Activated CD4-positive, alpha-beta memory T cell treated with anti-CD3 and anti-CD28 coated beads, Interleukin-2, amount 10 ng/mL, durations not matched to agents 7 days and 5 days (primary cell): ENCODE measurements at regions not wholly inside any gene's neighbourhood (a gene's known extent, or its start where the extent isn't known, plus 50 kb on each side); places are given as distances from the start of the nearest gene placed in this dataset.
"Not testable (repeated sequence)": the region's sequence is repeated elsewhere in the genome, so short reads cannot be mapped to it uniquely, and the experiment has no call there.

ENCODE experiments used
- CTCF ChIA-PET: fragments of 350-600 bp; sonication (Branson Sonifier 250); formaldehyde crosslinking; loops from one replicate; lab custom pipeline; 2021; ENCODE audit warnings: antibody characterized with exemption, inconsistent platforms; lab: Charles Lee
- POLR2A ChIA-PET: fragments of 350-600 bp; sonication (Branson Sonifier 250); formaldehyde crosslinking; loops from one replicate; lab custom pipeline; 2021; ENCODE audit warnings: antibody characterized with exemption; lab: Charles Lee
- DNase-seq: peaks from one replicate; pipeline ENCODE4 v3.0.0-alpha.2; 2020
- H3K27ac Mint-ChIP-seq: one replicate; pipeline ENCODE4 v1.8.0; 2021; ENCODE audit warnings: mild to moderate bottlenecking, mixed read lengths
- H3K27me3 Mint-ChIP-seq: one replicate; pipeline ENCODE4 v1.8.0; 2021; ENCODE audit warnings: mixed read lengths
- H3K36me3 Mint-ChIP-seq: one replicate; pipeline ENCODE4 v1.8.0; 2021; ENCODE audit warnings: low read depth, mixed read lengths
- H3K4me1 Mint-ChIP-seq: one replicate; pipeline ENCODE4 v1.8.0; 2021; ENCODE audit warnings: mixed read lengths
- H3K4me3 Mint-ChIP-seq: one replicate; pipeline ENCODE4 v1.8.0; 2021; ENCODE audit warnings: mild to moderate bottlenecking, mixed read lengths
- H3K9me3 Mint-ChIP-seq: one replicate; pipeline ENCODE4 v1.8.0; 2021; ENCODE audit warnings: mixed read lengths

DNA sequence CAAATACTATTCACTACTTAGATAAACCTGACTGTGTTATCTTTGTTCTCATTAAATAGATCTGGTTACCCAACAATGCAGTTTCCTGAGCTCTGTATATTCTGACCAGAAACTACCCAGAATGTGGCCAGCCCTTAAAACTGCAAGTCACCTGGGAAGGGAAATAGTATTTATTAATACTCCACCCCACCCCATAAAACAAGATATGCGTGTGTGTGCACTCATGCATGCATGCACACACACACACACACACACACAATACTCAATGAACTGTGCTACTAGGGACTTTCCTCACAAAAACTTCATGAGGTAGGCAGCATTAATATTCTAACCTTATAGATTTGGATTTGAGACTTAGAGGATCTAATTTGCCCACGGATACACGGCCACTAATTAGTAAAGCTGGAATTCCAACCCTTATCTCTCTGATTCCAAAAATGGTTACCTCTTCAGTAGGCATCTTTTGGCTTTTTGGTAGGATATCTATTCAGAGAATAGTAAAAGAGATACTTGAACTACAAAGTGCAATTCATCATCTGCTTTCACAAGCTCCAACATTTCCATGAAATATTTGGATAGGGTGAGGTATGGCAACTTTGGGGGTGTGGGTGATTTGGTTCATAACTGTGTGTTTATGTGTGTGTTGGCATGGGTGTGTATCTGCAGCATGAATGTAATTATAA, 197.0 kb upstream of the CFAP20DC start:
- Mint-ChIP-seq H3K9me3 (peaks cover 8% of the 10 kb centered on the region), H3K4me3 (no peak overlapping the region), H3K36me3 (peaks cover 7% of the 10 kb centered on the region), H3K4me1 (peaks cover 3% of the 10 kb centered on the region), H3K27me3 (no peaks in the 10 kb centered on the region), H3K27ac (no peak overlapping the region)
- POLR2A ChIA-PET: no interaction called here
- DNase-seq: no peak
- CTCF ChIA-PET: no interaction called here

DNA sequence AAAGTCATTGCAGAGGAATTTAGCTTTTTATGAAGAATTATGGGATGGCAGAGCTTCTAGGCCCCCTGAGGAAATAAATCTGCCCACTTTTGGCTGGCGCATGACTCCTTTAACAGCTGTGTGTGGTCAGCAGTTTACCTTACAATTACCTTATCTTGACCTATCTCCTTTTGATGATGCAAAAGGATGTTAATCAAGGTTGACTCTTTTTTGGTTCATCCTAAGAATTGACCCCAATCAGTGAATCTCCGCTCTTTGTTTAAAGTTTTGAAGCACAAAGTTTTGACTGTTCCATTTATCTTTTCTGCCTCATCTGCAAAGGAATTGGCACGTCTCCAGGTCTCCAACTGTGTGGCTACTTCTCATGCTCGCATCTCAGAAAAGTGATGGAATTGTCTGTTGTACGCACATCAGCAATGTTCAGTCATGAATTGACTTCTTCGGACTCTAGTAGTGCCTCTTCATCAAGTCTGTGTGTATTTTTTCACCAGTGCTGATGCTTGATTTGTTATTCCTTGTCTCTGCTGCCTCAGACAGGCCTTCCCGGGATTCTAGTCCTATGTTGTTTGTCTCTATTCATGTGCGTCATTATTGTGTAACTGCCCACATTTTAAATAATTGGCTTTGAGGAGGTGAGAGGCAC, 196.2 kb upstream of the CFAP20DC start:
- ChIA-PET POLR2A (no interaction called here), CTCF (no interaction called here)
- Mint-ChIP-seq H3K36me3 (peaks cover 7% of the 10 kb centered on the region), H3K27ac (no peak overlapping the region), H3K4me1 (peaks cover 3% of the 10 kb centered on the region), H3K4me3 (no peak overlapping the region), H3K9me3 (peaks cover 8% of the 10 kb centered on the region), H3K27me3 (no peaks in the 10 kb centered on the region)
- DNase-seq: no peak

DNA sequence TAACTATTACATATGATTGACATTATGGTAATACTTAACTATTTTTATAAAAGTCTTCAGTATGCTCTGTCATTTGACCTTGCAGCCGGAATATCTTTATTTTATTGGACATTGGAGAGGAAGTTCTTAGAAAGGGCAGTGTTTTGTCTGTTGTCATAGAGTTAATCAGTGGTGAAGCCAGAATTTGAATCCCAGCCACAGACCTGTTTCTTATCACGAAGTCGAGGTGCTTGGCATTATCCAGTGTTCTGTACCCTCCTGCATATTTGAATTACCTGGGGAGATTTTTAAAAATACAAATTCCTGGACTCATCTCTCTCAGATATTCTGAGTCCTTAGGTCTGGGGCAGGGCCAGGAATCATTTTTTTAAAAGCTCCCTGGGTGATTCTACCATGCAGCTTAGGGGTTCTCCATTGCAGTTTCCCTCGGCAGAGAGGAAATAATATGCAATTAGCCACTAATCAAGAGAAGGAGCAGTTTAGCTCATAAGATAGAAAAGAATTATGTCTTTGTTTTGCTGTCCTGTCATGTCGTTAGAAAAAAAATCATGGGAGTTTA, 195.6 kb upstream of the CFAP20DC start:
- Mint-ChIP-seq H3K27me3 (no peaks in the 10 kb centered on the region), H3K4me3 (no peak overlapping the region), H3K36me3 (peaks cover 7% of the 10 kb centered on the region), H3K4me1 (peaks cover 6% of the 10 kb centered on the region), H3K9me3 (peaks cover 8% of the 10 kb centered on the region), H3K27ac (no peak overlapping the region)
- no peak for DNase-seq
- ChIA-PET POLR2A (no interaction called here), CTCF (interaction anchor here (1.4 kb wide), 1 partner anchor 10 kb away, joined by 3 read pairs; no protein-coding TSS in a partner anchor)

DNA sequence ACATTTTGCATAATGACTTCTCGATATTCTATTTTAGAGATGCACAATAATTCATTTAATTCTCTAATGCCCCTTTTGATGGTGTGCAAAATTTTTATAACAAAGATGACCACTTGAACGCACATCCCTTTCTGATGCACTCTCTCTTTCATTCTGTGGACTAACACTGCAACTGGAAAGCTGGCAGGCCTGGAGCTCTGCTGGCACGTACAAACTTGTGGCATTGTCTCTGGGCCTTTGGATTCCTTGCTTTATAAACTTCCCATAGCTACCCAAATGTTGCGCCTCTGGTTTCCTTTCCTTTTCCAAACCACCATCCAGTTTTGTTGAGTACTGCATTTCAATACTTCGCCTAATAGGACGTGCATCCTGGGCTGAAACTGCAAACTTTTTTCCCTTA, 194.5 kb upstream of the CFAP20DC start:
- Mint-ChIP-seq H3K4me1 (peaks cover 6% of the 10 kb centered on the region), H3K27ac (no peak overlapping the region)

DNA sequence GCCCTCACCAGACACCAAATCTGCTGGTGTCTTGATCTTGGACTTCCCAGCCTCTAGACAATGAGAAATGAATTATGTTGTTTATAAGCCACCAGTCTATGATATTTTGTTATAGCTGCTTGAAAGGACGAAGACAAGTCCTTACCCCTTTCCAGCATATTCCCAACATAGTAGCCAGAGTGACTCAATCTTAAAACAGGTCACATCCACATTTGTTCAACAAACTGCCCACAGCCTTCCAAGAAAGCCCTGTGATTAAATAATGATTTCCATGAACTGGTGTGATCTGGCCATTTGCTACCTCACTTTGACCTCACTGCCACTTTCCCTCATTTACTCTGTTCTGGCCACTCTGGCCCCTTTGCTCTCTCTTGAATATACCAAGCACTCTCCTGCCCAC, 193.7 kb upstream of the CFAP20DC start:
- Mint-ChIP-seq H3K27ac (no peak overlapping the region), H3K9me3 (peaks cover 8% of the 10 kb centered on the region), H3K4me3 (no peak overlapping the region), H3K36me3 (peaks cover 7% of the 10 kb centered on the region), H3K27me3 (peaks cover 2% of the 10 kb centered on the region), H3K4me1 (peaks cover 8% of the 10 kb centered on the region)
- ChIA-PET CTCF (no interaction called here), POLR2A (no interaction called here)
- DNase-seq: no peak

More for the DNA sequence above, 194.5 kb upstream of the CFAP20DC start:
- no peak for DNase-seq
- Mint-ChIP-seq H3K9me3 (peaks cover 8% of the 10 kb centered on the region), H3K27me3 (no peaks in the 10 kb centered on the region), H3K36me3 (peaks cover 7% of the 10 kb centered on the region), H3K4me3 (no peak overlapping the region)
- ChIA-PET POLR2A (no interaction called here), CTCF (interaction anchor here (1.4 kb wide), 1 partner anchor 9 kb away, joined by 3 read pairs; no protein-coding TSS in a partner anchor)

DNA sequence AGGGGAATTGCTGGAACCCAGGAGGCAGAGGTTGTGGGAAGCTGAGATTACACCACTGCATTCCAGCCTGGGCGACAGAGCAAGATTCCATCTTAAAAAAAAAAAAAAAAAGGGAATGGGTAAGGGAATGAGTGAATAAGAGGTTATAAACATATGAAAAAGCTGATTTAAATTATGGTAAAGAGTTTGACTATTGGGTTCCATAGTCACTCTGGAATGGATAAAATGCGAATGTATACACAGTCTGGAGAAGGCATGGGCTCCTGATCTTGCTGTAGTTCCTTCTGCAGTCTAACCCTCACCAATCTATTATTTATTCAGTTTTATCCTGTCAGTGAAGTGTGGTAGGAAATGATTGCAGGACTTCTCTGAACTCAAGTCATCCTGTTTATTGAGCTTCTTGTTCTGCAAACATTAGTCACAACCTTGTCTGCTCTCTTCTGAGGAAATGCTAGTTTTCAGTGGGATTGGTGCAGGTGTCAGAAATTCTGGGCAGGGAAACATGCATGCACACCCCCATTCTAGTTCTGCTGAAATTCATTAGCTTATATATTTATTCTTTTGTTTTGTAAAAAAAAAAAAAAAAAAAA, 190.9 kb upstream of the CFAP20DC start:
- POLR2A ChIA-PET: no interaction called here
- no peak overlapping the region for H3K4me3 Mint-ChIP-seq
- H3K27ac Mint-ChIP-seq: no peak overlapping the region
- H3K27me3 Mint-ChIP-seq: peaks cover 7% of the 10 kb centered on the region
- CTCF ChIA-PET: interaction anchor here (0.7 kb wide), 1 partner anchor 866 kb away, joined by 5 read pairs; no protein-coding TSS in a partner anchor
- peaks cover 10% of the 10 kb centered on the region for H3K9me3 Mint-ChIP-seq
- DNase-seq: no peak
- H3K4me1 Mint-ChIP-seq: peaks cover 15% of the 10 kb centered on the region
- peaks cover 7% of the 10 kb centered on the region for H3K36me3 Mint-ChIP-seq

DNA sequence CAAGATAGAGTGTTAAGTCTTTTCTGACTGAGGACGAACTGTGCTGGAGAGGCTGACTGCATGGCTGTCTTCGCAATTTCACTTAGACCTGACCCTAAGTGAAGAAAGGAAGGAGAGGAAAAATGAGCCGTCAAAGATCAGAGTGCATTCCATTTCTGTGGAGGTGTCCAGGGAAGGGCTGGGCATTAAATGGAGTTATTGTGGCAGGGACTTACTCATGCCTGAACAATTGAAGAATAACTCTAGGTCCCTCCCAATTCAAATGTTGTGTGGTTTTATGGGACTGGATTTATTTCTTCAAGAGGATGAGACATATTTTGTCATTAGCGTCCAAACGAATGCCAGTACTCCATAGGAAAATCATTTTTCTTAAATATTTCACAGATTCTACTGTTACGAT, 187.3 kb upstream of the CFAP20DC start:
- CTCF ChIA-PET: no interaction called here
- Mint-ChIP-seq H3K4me1 (peaks cover 30% of the 10 kb centered on the region), H3K27me3 (peaks cover 7% of the 10 kb centered on the region), H3K27ac (no peak overlapping the region), H3K36me3 (peaks cover 2% of the 10 kb centered on the region), H3K9me3 (peaks cover 2% of the 10 kb centered on the region), H3K4me3 (no peak overlapping the region)
- no peak for DNase-seq
- POLR2A ChIA-PET: no interaction called here

DNA sequence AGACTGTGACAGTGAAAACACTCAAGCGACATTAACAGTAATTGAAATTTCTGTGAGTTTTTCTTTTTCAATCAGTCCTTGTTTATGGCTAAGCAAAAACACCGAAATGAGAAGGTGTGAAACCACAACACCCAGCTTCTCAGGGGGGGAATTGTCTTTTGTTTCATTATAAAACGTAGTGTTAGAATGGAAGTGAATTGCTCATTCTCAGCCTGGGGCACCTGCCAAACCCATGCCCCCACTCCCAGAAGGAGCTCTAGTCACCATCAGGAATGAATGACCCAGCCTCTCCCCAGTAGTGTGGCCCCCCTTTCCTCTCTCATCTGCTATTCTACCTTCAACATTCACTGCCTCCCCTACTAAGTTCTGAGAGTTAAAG, 185.8 kb upstream of the CFAP20DC start:
- H3K36me3 Mint-ChIP-seq: peaks cover 10% of the 10 kb centered on the region
- DNase-seq: peak; percentile 50
- peaks cover 27% of the 10 kb centered on the region for H3K4me1 Mint-ChIP-seq
- H3K27ac Mint-ChIP-seq: peak overlapping the region; percentile 48
- no peak overlapping the region for H3K4me3 Mint-ChIP-seq
- H3K27me3 Mint-ChIP-seq: peaks cover 7% of the 10 kb centered on the region
- POLR2A ChIA-PET: interaction anchor here (0.9 to 1.2 kb wide), 3 partner anchors 51 to 537 kb away, joined by 3 read pairs; no protein-coding TSS in a partner anchor
- peaks cover 15% of the 10 kb centered on the region for H3K9me3 Mint-ChIP-seq
- CTCF ChIA-PET: interaction anchor here (0.9 kb wide), 1 partner anchor 9 kb away, joined by 3 read pairs; no protein-coding TSS in a partner anchor

DNA sequence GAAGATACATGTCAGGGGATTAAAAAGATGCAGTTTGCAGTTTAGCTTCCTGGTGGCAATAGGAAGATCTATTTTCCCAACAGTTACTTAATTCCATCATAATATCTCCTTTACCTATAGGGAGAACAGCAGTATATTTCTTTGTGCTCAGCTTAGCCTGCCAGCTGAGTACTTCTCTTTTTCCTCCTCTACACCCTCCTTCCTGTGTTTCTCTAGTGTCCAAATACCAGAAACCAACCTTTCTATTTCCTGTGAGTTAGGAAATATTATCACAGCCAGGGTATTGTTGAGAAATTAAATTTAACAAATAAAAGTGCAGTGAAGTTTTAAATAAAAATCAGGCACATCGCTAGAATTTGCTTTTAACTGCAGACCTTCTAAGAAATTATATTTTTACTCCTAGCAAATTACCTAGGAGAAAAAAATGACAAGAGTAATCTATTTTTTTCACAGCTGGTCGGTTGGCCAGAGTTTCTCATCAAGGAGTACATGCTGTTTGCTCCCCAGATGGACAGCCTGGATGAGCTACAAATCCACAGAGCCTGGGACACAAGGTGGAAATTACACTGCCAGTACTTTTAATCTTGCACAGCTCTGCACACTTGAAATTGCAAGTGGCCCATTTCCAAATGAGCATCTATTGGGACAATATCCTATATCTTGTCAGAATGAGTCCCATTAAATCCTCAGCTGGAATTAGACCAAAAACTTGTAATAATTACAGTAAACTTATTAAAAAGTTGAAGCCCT, 185.2 kb upstream of the CFAP20DC start:
- DNase-seq: no peak
- POLR2A ChIA-PET: interaction anchor here (0.9 to 1.2 kb wide), 2 partner anchors 52 to 216 kb away, joined by 3 read pairs; no protein-coding TSS in a partner anchor
- Mint-ChIP-seq H3K36me3 (peaks cover 13% of the 10 kb centered on the region), H3K27ac (peak overlapping the region; percentile 48), H3K27me3 (peaks cover 7% of the 10 kb centered on the region), H3K9me3 (peaks cover 17% of the 10 kb centered on the region), H3K4me1 (peaks cover 27% of the 10 kb centered on the region), H3K4me3 (no peak overlapping the region)
- CTCF ChIA-PET: interaction anchor here (0.9 kb wide), 1 partner anchor 10 kb away, joined by 3 read pairs; no protein-coding TSS in a partner anchor

DNA sequence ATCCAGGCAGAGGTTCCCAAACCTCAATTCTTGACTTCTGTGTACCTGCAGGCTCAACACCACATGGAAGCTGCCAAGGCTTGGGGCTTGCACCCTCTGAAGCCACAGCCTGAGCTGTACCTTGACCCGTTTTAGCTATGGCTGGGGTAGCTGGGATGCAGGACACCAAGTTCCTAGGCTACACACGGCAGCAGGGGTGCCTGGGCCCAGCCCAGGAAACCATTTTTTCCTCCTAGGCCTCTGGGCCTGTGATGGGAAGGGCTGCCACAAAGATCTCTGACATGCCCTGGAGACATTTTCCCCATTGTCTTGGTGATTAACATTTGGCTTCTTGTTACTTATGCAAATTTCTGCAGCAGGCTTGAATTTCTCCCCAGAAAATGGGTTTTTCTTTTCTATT, 180.6 kb upstream of the CFAP20DC start:
- H3K27ac Mint-ChIP-seq, H3K4me3 Mint-ChIP-seq, POLR2A ChIA-PET, DNase-seq, CTCF ChIA-PET, H3K27me3 Mint-ChIP-seq: not testable (repeated sequence)
- Mint-ChIP-seq H3K4me1 (peaks cover 11% of the 10 kb centered on the region), H3K9me3 (peaks cover 22% of the 10 kb centered on the region), H3K36me3 (peaks cover 19% of the 10 kb centered on the region)

DNA sequence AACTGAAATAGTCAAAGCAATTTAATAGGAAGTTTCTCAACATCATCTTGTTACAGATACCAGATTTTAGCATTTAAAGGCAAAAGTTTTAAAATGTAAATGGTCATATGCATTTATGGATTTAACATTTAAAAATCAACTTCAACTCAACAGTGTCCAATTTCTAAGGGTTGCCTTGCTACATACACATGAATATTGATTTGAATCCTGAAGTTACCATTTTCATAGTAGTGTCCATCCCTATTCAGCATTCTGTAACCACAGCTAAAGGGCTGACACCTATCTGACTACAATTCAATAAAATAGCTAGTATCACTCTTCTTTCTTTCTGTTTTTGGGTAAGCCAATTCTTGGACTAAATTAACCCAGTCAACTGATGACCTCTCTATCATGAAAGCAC, 164.0 kb upstream of the CFAP20DC start:
- no peak for DNase-seq
- ChIA-PET CTCF (interaction anchor here (1.0 to 1.6 kb wide), 3 partner anchors 346 to 644 kb away, joined by 3 read pairs; no protein-coding TSS in a partner anchor), POLR2A (no interaction called here)
- H3K9me3 Mint-ChIP-seq: no peaks in the 10 kb centered on the region
- H3K27ac Mint-ChIP-seq: no peak overlapping the region
- H3K36me3 Mint-ChIP-seq: no peaks in the 10 kb centered on the region
- H3K4me3 Mint-ChIP-seq: no peak overlapping the region
- H3K4me1 Mint-ChIP-seq: no peaks in the 10 kb centered on the region
- H3K27me3 Mint-ChIP-seq: peaks cover 1% of the 10 kb centered on the region

DNA sequence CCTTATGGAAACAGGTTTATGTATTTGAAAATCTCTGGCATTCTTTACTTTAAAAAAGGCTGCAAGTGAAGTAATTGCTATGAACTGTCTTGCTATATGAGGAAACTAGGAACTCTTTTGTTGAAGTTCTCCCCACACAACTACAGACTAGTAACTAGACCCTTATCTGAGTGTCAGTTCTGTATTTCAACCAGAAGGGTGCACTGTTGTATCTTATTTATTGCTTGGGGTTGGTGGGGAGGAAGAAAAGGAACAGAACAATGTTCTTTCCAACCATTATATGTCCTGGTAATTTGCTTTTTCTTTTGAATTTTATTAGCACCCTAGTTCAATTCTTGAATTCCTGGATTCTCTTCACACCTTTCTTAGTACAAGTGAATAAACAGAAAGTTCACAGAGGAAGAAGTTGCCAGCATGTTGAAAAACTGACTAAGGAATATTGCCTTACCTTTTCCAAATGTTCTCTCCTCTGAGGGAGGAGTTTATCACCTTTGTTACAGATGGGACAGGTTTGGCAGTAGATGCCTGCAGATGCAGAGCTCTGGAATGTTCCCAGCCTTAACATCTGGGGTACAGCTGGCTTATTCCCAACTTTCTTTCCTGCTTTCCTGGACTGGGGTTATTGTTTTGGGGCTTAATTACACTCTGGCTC, 162.4 kb upstream of the CFAP20DC start:
- no peak overlapping the region for H3K27ac Mint-ChIP-seq
- peaks cover 4% of the 10 kb centered on the region for H3K27me3 Mint-ChIP-seq
- CTCF ChIA-PET: interaction anchor here (1.2 to 2.0 kb wide), 3 partner anchors 74 to 648 kb away, joined by 4 to 13 read pairs (median 5); no protein-coding TSS in a partner anchor
- H3K4me1 Mint-ChIP-seq: no peaks in the 10 kb centered on the region
- H3K4me3 Mint-ChIP-seq: no peak overlapping the region
- POLR2A ChIA-PET: no interaction called here
- no peaks in the 10 kb centered on the region for H3K9me3 Mint-ChIP-seq
- no peaks in the 10 kb centered on the region for H3K36me3 Mint-ChIP-seq
- DNase-seq: no peak
